ENCODE measurements at regions not wholly inside any gene's neighbourhood (a gene's known extent, or its start where the extent isn't known, plus 50 kb on each side); places are given as distances from the start of the nearest gene placed in this dataset.
"Not testable (repeated sequence)": the region's sequence is repeated elsewhere in the genome, so short reads cannot be mapped to it uniquely, and the experiment has no call there.

DNA sequence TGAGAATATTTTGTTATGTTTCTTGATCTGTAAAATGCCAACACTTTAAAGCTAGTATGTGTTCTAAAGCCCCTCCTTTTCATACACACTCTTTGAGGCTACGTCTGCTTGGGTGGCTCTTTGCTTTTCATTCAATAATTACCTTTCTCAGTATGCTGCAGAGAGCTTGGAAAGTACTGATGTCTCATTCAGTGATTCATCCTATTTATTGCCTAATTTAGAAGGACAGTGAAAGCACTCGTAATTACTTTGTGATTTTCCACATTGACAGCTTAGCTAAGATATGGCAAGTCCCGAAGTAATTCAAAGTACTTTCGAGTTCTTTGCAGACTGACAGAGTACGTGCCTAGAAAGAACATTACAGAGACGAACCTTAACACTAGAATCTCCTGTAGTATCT is 57.2 kb downstream of the BMP15 start:
- H3K27ac ChIP-seq (ENCODE audit: insufficient read depth in 1 of 2, low read depth in 1 of 2, low read length in 2 of 2, poor library complexity in 1 of 2, severe bottlenecking in 2 of 2): no peak overlapping the region
- H3K4me1 ChIP-seq (ENCODE audit: control extremely low read depth in 1 of 4, control insufficient read depth in 4 of 4, insufficient read depth in 4 of 4, low read length in 3 of 4): no peaks in the 10 kb centered on the region
- no peaks in the 10 kb centered on the region for H3K36me3 ChIP-seq (ENCODE audit: control insufficient read depth in 4 of 4, insufficient read depth in 4 of 4, low read length in 3 of 4)
- H3K4me3 ChIP-seq (ENCODE audit: control insufficient read depth in 1 of 7, extremely low read depth in 1 of 7, insufficient read depth in 4 of 7, low read depth in 2 of 7, low read length in 6 of 7): no peak overlapping the region
- H3K27me3 ChIP-seq (replicated peaks in 2 of 5; ENCODE audit: control insufficient read depth in 4 of 5, insufficient read depth in 5 of 5, low read length in 4 of 5): no peaks in the 10 kb centered on the region
- H3K9me3 ChIP-seq (ENCODE audit: control extremely low read depth in 1 of 5, control insufficient read depth in 4 of 5, insufficient read depth in 2 of 5, low read depth in 1 of 5, low read length in 4 of 5): no peaks in the 10 kb centered on the region
- DNase-seq: no peak
- CTCF ChIA-PET: no interaction called here
- POLR2A ChIA-PET: no interaction called here
- 88% methylated on average over 5 of the region's 6 CpGs for WGBS (ENCODE audit: insufficient coverage)

DNA sequence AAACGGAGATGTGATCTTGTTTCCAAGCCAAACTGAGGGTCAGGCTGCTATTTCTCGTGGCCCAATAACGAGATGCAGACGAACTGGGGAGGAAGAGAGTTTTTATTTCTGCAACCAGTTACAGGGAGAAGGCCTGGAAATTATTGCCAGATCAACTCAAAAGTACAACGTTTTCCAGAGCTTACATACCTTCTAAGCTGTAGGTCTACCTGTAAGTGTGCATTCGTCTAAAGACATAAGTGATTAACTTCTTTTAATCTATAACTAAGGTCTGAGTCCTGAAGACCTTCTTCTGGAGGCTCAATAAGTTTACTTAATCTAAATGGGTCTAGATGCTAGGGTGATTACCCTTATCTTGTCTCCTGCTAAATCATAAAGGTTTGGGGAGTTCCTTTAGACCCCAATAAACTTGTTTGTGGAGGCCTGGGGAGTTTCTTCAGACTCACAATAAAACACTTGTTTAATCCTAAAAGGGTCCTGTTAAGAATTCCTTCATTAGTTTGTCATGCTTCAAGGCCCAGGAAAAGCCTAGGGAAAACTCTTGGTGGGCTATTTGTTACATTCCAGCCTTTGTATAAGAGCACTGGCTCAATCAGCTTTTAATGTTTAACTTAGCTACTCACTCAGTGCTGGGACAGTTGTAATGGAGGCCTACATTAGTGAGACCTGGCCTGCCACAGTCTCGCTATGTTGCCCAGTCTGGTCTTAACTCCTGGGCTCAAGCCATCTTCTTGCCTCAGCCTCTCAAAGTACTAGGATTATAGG is 58.5 kb downstream of the BMP15 start:
- H3K27ac ChIP-seq (ENCODE audit: insufficient read depth in 1 of 2, low read depth in 1 of 2, low read length in 2 of 2, poor library complexity in 1 of 2, severe bottlenecking in 2 of 2); H3K9me3 ChIP-seq (ENCODE audit: control extremely low read depth in 1 of 5, control insufficient read depth in 4 of 5, insufficient read depth in 2 of 5, low read depth in 1 of 5, low read length in 4 of 5); H3K4me3 ChIP-seq (ENCODE audit: control insufficient read depth in 1 of 7, extremely low read depth in 1 of 7, insufficient read depth in 4 of 7, low read depth in 2 of 7, low read length in 6 of 7); DNase-seq; H3K27me3 ChIP-seq (replicated peaks in 2 of 5; ENCODE audit: control insufficient read depth in 4 of 5, insufficient read depth in 5 of 5, low read length in 4 of 5); H3K36me3 ChIP-seq (ENCODE audit: control insufficient read depth in 4 of 4, insufficient read depth in 4 of 4, low read length in 3 of 4); POLR2A ChIA-PET; H3K4me1 ChIP-seq (ENCODE audit: control extremely low read depth in 1 of 4, control insufficient read depth in 4 of 4, insufficient read depth in 4 of 4, low read length in 3 of 4): not testable (repeated sequence)
- WGBS (ENCODE audit: insufficient coverage): 80% methylated on average over 2 of the region's 7 CpGs
- CTCF ChIA-PET: interaction anchor here (0.7 kb wide), 1 partner anchor 221 kb away, joined by 3 read pairs; no protein-coding TSS in a partner anchor

DNA sequence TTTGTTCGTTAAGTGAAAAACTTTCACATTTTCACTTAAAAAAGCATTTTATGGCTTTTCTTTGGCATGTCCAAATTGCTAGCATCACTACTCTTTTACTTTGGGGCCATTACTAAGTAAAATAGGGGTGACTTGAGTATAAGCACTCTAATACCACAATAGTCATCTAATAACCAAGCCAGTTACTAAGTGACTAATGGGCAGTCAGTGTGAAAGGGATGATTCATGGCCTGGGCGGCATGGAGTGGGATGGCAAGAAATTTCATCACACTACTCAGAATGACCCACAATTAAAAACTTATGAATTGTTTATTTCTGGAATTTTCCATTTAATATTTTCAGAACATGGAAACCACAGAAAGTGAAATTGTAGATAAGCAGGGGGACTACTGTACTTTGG is 60.9 kb downstream of the BMP15 start:
- no peak for DNase-seq
- H3K27me3 ChIP-seq (replicated peaks in 2 of 5; ENCODE audit: control insufficient read depth in 4 of 5, insufficient read depth in 5 of 5, low read length in 4 of 5): no peaks in the 10 kb centered on the region
- no peak overlapping the region for H3K4me3 ChIP-seq (ENCODE audit: control insufficient read depth in 1 of 7, extremely low read depth in 1 of 7, insufficient read depth in 4 of 7, low read depth in 2 of 7, low read length in 6 of 7)
- H3K36me3 ChIP-seq (ENCODE audit: control insufficient read depth in 4 of 4, insufficient read depth in 4 of 4, low read length in 3 of 4): no peaks in the 10 kb centered on the region
- H3K9me3 ChIP-seq (ENCODE audit: control extremely low read depth in 1 of 5, control insufficient read depth in 4 of 5, insufficient read depth in 2 of 5, low read depth in 1 of 5, low read length in 4 of 5): no peaks in the 10 kb centered on the region
- 80% methylated on average over 1 of the region's 2 CpGs for WGBS (ENCODE audit: insufficient coverage)
- no peak overlapping the region for H3K27ac ChIP-seq (ENCODE audit: insufficient read depth in 1 of 2, low read depth in 1 of 2, low read length in 2 of 2, poor library complexity in 1 of 2, severe bottlenecking in 2 of 2)
- H3K4me1 ChIP-seq (ENCODE audit: control extremely low read depth in 1 of 4, control insufficient read depth in 4 of 4, insufficient read depth in 4 of 4, low read length in 3 of 4): no peaks in the 10 kb centered on the region
- ChIA-PET CTCF (no interaction called here), POLR2A (no interaction called here)

DNA sequence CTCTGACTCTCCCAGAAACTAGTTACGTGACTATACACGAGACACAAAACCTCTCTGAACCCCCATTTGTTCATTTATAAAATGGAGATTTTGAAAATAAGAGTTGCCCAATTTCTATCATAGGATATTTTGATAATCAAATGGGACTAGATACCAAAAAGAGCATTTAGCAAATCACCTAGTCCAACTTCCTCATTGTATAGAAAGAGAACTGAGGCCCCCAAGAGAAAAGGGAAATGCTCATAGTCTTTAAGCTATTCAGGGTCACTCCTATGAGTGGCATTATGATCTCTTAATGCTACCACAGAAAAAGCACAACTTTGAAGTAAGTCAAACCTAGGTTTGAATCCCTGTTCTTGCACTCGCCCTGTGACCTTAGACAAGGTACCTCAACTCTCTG is 62.7 kb downstream of the BMP15 start:
- Histone ChIP-seq H3K4me1 (ENCODE audit: control extremely low read depth in 1 of 4, control insufficient read depth in 4 of 4, insufficient read depth in 4 of 4, low read length in 3 of 4) (no peaks in the 10 kb centered on the region), H3K4me3 (ENCODE audit: control insufficient read depth in 1 of 7, extremely low read depth in 1 of 7, insufficient read depth in 4 of 7, low read depth in 2 of 7, low read length in 6 of 7) (no peak overlapping the region), H3K36me3 (ENCODE audit: control insufficient read depth in 4 of 4, insufficient read depth in 4 of 4, low read length in 3 of 4) (no peaks in the 10 kb centered on the region), H3K9me3 (ENCODE audit: control extremely low read depth in 1 of 5, control insufficient read depth in 4 of 5, insufficient read depth in 2 of 5, low read depth in 1 of 5, low read length in 4 of 5) (no peaks in the 10 kb centered on the region), H3K27me3 (replicated peaks in 2 of 5; ENCODE audit: control insufficient read depth in 4 of 5, insufficient read depth in 5 of 5, low read length in 4 of 5) (no peaks in the 10 kb centered on the region), H3K27ac (ENCODE audit: insufficient read depth in 1 of 2, low read depth in 1 of 2, low read length in 2 of 2, poor library complexity in 1 of 2, severe bottlenecking in 2 of 2) (no peak overlapping the region)
- ChIA-PET POLR2A (no interaction called here), CTCF (no interaction called here)
- peak in 2 of 3 donors; percentile 3 to 4 for DNase-seq
- no CpG with 5 or more reads among the region's 3 CpGs for WGBS (ENCODE audit: insufficient coverage)

DNA sequence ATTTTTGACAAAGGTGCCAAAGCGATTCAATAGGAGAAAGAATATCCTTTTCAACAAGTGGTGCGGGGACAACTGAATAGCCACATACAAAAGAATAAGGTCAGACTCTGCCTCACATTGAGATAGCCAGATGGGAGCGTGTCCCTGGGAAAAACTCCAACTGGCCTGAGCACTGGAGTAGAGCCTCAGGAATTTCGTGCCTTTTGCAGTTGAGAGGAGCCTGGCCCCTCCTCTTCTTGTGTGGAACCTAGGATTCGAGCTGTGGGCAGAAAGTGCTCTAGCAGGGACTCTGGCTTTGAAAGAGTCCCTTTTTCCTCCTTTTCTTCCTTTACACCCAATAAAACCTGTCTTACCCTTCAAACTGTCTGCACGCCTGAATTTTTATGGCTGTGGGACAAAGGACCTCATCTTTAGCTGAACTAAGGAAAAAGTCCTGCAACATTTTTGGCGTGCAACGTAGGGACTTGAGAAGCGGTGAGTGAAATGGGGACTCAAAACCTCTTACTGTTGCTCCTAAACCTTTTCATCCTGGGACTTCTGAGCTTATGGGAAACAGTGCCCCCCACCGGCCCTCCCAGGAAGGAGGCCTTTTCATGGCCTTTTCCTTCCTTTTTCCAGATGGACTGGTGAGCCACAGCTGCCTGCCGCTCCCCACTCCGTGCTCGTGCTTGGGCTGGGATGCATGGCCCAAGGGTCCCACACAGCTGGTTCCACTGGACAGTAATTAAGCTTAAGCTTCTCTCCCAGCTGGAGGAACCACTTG is 68.6 kb downstream of the BMP15 start:
- H3K27ac ChIP-seq (ENCODE audit: insufficient read depth in 1 of 2, low read depth in 1 of 2, low read length in 2 of 2, poor library complexity in 1 of 2, severe bottlenecking in 2 of 2): no peak overlapping the region
- H3K4me3 ChIP-seq (ENCODE audit: control insufficient read depth in 1 of 7, extremely low read depth in 1 of 7, insufficient read depth in 4 of 7, low read depth in 2 of 7, low read length in 6 of 7): no peak overlapping the region
- CTCF ChIA-PET: no interaction called here
- 62% methylated on average over 13 of the region's 13 CpGs for WGBS (ENCODE audit: insufficient coverage)
- H3K9me3 ChIP-seq (ENCODE audit: control extremely low read depth in 1 of 5, control insufficient read depth in 4 of 5, insufficient read depth in 2 of 5, low read depth in 1 of 5, low read length in 4 of 5): no peaks in the 10 kb centered on the region
- H3K4me1 ChIP-seq (ENCODE audit: control extremely low read depth in 1 of 4, control insufficient read depth in 4 of 4, insufficient read depth in 4 of 4, low read length in 3 of 4): no peaks in the 10 kb centered on the region
- H3K27me3 ChIP-seq (replicated peaks in 2 of 5; ENCODE audit: control insufficient read depth in 4 of 5, insufficient read depth in 5 of 5, low read length in 4 of 5): peaks cover 0 to 9% (median 0%) of the 10 kb centered on the region in 5 experiments
- POLR2A ChIA-PET: no interaction called here
- H3K36me3 ChIP-seq (ENCODE audit: control insufficient read depth in 4 of 4, insufficient read depth in 4 of 4, low read length in 3 of 4): no peaks in the 10 kb centered on the region
- DNase-seq: no peak

DNA sequence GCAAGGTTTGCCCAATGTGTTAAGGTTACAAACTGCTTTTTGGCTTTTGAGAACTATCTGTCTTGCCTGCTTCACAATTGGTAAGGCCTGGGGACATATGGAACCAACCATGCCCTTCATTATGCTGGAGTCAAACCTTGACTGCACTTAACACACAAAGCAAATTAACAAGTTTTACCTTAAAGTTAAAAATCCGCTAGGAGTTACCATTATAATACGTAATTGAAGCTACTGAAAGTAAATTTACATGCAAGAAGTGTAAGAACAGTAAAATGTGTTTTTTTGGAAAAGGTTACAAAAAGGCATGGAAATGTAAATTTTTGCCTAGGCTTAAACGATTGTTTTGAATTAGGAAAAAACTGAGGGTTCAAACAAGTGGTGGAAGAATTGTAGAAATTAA is 69.7 kb downstream of the BMP15 start:
- WGBS (ENCODE audit: insufficient coverage): 83% methylated on average over 2 of the region's 3 CpGs

DNA sequence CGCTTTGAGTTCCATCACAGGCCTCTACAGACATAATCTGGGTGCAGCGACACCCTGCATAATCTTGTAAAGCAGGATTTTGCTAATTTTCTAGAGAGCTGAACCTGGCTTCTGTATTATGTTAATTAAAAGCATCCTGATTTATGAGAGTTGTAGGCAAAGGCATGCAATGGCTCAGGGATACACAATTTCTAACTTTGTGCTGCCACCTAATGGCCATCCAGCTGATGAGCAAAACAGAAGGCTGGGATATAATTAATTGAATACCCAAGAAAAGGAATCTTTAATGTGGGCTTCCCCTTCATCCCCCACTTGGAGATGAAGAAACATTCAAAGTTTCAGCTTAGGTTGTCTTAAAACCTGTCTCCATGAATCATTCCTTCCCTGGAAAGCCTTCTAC is 78.1 kb downstream of the BMP15 start:
- H3K9me3 ChIP-seq (ENCODE audit: control extremely low read depth in 1 of 5, control insufficient read depth in 4 of 5, insufficient read depth in 2 of 5, low read depth in 1 of 5, low read length in 4 of 5): no peaks in the 10 kb centered on the region
- peak; percentile 10 to 47 (median 31) for DNase-seq
- H3K4me3 ChIP-seq (ENCODE audit: control insufficient read depth in 1 of 7, extremely low read depth in 1 of 7, insufficient read depth in 4 of 7, low read depth in 2 of 7, low read length in 6 of 7): no peak overlapping the region
- no peak overlapping the region for H3K27ac ChIP-seq (ENCODE audit: insufficient read depth in 1 of 2, low read depth in 1 of 2, low read length in 2 of 2, poor library complexity in 1 of 2, severe bottlenecking in 2 of 2)
- H3K27me3 ChIP-seq (replicated peaks in 2 of 5; ENCODE audit: control insufficient read depth in 4 of 5, insufficient read depth in 5 of 5, low read length in 4 of 5): peaks cover 0 to 11% (median 4%) of the 10 kb centered on the region in 5 experiments
- ChIA-PET CTCF (interaction anchor here (1.2 to 3.3 kb wide), 3 partner anchors 241 to 297 kb away, joined by 3 to 13 read pairs (median 4); no protein-coding TSS in a partner anchor), POLR2A (no interaction called here)
- H3K36me3 ChIP-seq (ENCODE audit: control insufficient read depth in 4 of 4, insufficient read depth in 4 of 4, low read length in 3 of 4): no peaks in the 10 kb centered on the region
- H3K4me1 ChIP-seq (ENCODE audit: control extremely low read depth in 1 of 4, control insufficient read depth in 4 of 4, insufficient read depth in 4 of 4, low read length in 3 of 4): no peaks in the 10 kb centered on the region
- 50% methylated on average over 2 of the region's 2 CpGs for whole genome bisulfite sequencing (ENCODE audit: insufficient coverage)

More for the DNA sequence above, 69.7 kb downstream of the BMP15 start:
- DNase-seq: no peak
- Histone ChIP-seq H3K4me1 (ENCODE audit: control extremely low read depth in 1 of 4, control insufficient read depth in 4 of 4, insufficient read depth in 4 of 4, low read length in 3 of 4) (no peaks in the 10 kb centered on the region), H3K27ac (ENCODE audit: insufficient read depth in 1 of 2, low read depth in 1 of 2, low read length in 2 of 2, poor library complexity in 1 of 2, severe bottlenecking in 2 of 2) (no peak overlapping the region), H3K4me3 (ENCODE audit: control insufficient read depth in 1 of 7, extremely low read depth in 1 of 7, insufficient read depth in 4 of 7, low read depth in 2 of 7, low read length in 6 of 7) (no peak overlapping the region), H3K27me3 (replicated peaks in 2 of 5; ENCODE audit: control insufficient read depth in 4 of 5, insufficient read depth in 5 of 5, low read length in 4 of 5) (peaks cover 0 to 10% (median 0%) of the 10 kb centered on the region in 5 experiments), H3K9me3 (ENCODE audit: control extremely low read depth in 1 of 5, control insufficient read depth in 4 of 5, insufficient read depth in 2 of 5, low read depth in 1 of 5, low read length in 4 of 5) (no peaks in the 10 kb centered on the region), H3K36me3 (ENCODE audit: control insufficient read depth in 4 of 4, insufficient read depth in 4 of 4, low read length in 3 of 4) (no peaks in the 10 kb centered on the region)
- CTCF ChIA-PET: no interaction called here
- POLR2A ChIA-PET: no interaction called here
